ENCODE measurements at regions not wholly inside any gene's neighbourhood (a gene's known extent, or its start where the extent isn't known, plus 50 kb on each side); places are given as distances from the start of the nearest gene placed in this dataset.

DNA sequence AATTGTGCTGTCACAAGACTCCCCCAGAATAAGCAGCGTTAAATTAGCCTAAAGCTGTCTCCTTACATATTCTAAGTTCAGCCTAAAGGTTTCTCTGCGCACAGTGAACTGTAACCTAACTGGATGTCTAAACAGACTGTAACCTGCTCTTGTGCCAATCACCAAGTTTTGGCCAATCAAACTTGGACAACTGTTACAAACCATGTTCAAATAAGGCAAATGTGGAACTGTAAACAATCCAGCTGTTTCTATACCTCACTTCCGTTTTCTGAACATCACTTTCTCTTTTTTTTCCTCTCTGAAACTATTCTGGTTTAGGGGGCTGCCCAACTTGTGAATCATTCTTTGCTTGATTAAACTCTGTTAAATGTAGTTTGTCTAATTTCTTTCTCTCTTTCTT lies 252.2 kb upstream of the HABP2 start (continued):
- TF ChIP-seq ZNF518A (tag by site-specific recombination; conservative IDR thresholded peaks at IDR 0.05; ENCODE audit: low read depth): no peak
- TF ChIP-seq, protein P1, sequence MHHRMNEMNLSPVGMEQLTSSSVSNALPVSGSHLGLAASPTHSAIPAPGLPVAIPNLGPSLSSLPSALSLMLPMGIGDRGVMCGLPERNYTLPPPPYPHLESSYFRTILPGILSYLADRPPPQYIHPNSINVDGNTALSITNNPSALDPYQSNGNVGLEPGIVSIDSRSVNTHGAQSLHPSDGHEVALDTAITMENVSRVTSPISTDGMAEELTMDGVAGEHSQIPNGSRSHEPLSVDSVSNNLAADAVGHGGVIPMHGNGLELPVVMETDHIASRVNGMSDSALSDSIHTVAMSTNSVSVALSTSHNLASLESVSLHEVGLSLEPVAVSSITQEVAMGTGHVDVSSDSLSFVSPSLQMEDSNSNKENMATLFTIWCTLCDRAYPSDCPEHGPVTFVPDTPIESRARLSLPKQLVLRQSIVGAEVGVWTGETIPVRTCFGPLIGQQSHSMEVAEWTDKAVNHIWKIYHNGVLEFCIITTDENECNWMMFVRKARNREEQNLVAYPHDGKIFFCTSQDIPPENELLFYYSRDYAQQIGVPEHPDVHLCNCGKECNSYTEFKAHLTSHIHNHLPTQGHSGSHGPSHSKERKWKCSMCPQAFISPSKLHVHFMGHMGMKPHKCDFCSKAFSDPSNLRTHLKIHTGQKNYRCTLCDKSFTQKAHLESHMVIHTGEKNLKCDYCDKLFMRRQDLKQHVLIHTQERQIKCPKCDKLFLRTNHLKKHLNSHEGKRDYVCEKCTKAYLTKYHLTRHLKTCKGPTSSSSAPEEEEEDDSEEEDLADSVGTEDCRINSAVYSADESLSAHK (tag by site-specific recombination; IDR thresholded peaks at IDR 0.05): no peak
- no peak for TF ChIP-seq ZNF555 (tag by site-specific recombination; conservative IDR thresholded peaks at IDR 0.05)
- no peak for TF ChIP-seq ZNF76 (tag by site-specific recombination; IDR thresholded peaks at IDR 0.05; ENCODE audit: borderline replicate concordance, low read depth)
- no peak for TF ChIP-seq ZNF138 (tag by site-specific recombination; IDR thresholded peaks at IDR 0.05; ENCODE audit: borderline replicate concordance)
- TF ChIP-seq ZNF341 (tag by site-specific recombination; IDR thresholded peaks at IDR 0.05; ENCODE audit: low read depth): no peak
- TF ChIP-seq, protein P2, sequence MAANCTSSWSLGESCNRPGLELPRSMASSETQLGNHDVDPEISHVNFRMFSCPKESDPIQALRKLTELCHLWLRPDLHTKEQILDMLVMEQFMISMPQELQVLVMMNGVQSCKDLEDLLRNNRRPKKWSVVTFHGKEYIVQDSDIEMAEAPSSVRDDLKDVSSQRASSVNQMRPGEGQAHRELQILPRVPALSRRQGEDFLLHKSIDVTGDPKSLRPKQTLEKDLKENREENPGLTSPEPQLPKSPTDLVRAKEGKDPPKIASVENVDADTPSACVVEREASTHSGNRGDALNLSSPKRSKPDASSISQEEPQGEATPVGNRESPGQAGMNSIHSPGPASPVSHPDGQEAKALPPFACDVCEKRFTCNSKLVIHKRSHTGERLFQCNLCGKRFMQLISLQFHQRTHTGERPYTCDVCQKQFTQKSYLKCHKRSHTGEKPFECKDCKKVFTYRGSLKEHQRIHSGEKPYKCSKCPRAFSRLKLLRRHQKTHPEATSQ (tag by site-specific recombination; IDR thresholded peaks at IDR 0.05): no peak
- TF ChIP-seq SCRT1 (tag by site-specific recombination; IDR thresholded peaks at IDR 0.05; ENCODE audit: borderline replicate concordance): no peak
- no peak for TF ChIP-seq KLF9 (tag by site-specific recombination; IDR thresholded peaks at IDR 0.05; ENCODE audit: low read depth)

DNA sequence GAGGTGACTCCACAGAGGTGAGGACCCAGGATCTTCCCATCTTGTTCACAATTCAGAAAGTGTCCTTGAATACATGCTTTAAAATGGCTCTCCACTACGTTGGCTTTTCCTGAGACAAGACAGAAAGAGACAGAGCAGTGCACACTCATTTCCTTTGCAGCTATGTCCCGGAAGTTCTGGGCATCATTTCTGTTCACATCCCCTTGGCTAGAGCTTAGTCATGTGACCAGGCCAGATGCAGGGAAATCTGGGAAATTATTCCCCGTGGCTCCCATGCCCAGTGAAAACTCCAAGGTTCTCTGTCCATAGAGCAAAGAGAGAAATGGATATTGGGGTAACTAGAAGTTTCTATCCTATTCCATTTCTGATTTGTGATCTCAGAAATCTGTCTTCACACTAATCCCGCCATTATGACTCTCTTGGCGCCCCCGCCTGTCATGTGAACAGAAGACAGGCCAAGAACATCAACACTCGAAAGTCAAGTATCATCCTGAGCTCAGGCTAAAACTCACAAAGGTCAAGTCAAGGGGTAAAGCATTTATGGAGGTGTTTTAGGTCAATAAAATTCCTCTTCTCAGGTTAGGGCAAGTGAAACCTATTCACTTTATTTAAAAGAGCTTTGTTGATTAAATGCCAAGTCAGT lies 251.4 kb upstream of the HABP2 start:
- Histone ChIP-seq H3K4me1 (ENCODE audit: control insufficient read depth, insufficient read depth, low read length) (no peaks in the 10 kb centered on the region), H3K36me3 (ENCODE audit: control insufficient read depth in 2 of 2, insufficient read depth in 1 of 2, low read length in 2 of 2) (no peaks in the 10 kb centered on the region), H3K9me3 (ENCODE audit: control insufficient read depth, insufficient read depth, low read depth, low read length) (no peaks in the 10 kb centered on the region), H3K27ac (ENCODE audit: extremely low read depth, low read depth, low read length) (no peak overlapping the region), H3K4me3 (ENCODE audit: low read depth, low read length) (no peak overlapping the region)
- ChIA-PET POLR2A (no interaction called here), CTCF (interaction anchor here (0.5 to 1.5 kb wide), 7 partner anchors 17 to 261 kb away, joined by 3 to 5 read pairs (median 3); no protein-coding TSS in a partner anchor)
- TF ChIP-seq BCL11B (tag by site-specific recombination; IDR thresholded peaks at IDR 0.05; ENCODE audit: low read depth) (no peak), MZF1 (tag by site-specific recombination; IDR thresholded peaks at IDR 0.05; ENCODE audit: borderline replicate concordance) (no peak), IKZF3 (tag by site-specific recombination; IDR thresholded peaks at IDR 0.05) (no peak), SP3 (tag by site-specific recombination; IDR thresholded peaks at IDR 0.05) (no peak), WT1 (tag by site-specific recombination; IDR thresholded peaks at IDR 0.05) (no peak), TCF7L2 (IDR thresholded peaks at IDR 0.05; ENCODE audit: borderline replicate concordance, low read depth, low read length) (no peak), ZNF350 (tag by site-specific recombination; IDR thresholded peaks at IDR 0.05) (no peak), KLF10 (tag by site-specific recombination; IDR thresholded peaks at IDR 0.05) (no peak), KLF17 (tag by site-specific recombination; IDR thresholded peaks at IDR 0.05) (no peak), ZNF76 (tag by site-specific recombination; IDR thresholded peaks at IDR 0.05; ENCODE audit: borderline replicate concordance, low read depth) (no peak), ZNF112 (tag by site-specific recombination; IDR thresholded peaks at IDR 0.05) (no peak), ZNF664 (tag by site-specific recombination; IDR thresholded peaks at IDR 0.05) (no peak), ZFP69B (tag by site-specific recombination; IDR thresholded peaks at IDR 0.05) (no peak)
- TF ChIP-seq, protein P3, sequence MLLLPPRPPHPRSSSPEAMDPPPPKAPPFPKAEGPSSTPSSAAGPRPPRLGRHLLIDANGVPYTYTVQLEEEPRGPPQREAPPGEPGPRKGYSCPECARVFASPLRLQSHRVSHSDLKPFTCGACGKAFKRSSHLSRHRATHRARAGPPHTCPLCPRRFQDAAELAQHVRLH (tag by site-specific recombination; IDR thresholded peaks at IDR 0.05): no peak
- TF ChIP-seq, protein P4, sequence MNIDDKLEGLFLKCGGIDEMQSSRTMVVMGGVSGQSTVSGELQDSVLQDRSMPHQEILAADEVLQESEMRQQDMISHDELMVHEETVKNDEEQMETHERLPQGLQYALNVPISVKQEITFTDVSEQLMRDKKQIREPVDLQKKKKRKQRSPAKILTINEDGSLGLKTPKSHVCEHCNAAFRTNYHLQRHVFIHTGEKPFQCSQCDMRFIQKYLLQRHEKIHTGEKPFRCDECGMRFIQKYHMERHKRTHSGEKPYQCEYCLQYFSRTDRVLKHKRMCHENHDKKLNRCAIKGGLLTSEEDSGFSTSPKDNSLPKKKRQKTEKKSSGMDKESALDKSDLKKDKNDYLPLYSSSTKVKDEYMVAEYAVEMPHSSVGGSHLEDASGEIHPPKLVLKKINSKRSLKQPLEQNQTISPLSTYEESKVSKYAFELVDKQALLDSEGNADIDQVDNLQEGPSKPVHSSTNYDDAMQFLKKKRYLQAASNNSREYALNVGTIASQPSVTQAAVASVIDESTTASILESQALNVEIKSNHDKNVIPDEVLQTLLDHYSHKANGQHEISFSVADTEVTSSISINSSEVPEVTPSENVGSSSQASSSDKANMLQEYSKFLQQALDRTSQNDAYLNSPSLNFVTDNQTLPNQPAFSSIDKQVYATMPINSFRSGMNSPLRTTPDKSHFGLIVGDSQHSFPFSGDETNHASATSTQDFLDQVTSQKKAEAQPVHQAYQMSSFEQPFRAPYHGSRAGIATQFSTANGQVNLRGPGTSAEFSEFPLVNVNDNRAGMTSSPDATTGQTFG (tag by site-specific recombination; IDR thresholded peaks at IDR 0.05; ENCODE audit: borderline replicate concordance): no peak

All from HEK293 (cell line).